Activated CD4-positive, alpha-beta T cell treated with anti-CD3 and anti-CD28 coated beads, Interleukin-2, amount 50 U/mL, for 48 hours (primary cell): ENCODE measurements at regions not wholly inside any gene's neighbourhood (a gene's known extent, or its start where the extent isn't known, plus 50 kb on each side); places are given as distances from the start of the nearest gene placed in this dataset.
"Not testable (repeated sequence)": the region's sequence is repeated elsewhere in the genome, so short reads cannot be mapped to it uniquely, and the experiment has no call there.

ENCODE experiments used
- DNase-seq, 2 experiments: peaks; one replicate each; pipeline ENCODE4 v3.0.0-alpha.2; 2020

DNA sequence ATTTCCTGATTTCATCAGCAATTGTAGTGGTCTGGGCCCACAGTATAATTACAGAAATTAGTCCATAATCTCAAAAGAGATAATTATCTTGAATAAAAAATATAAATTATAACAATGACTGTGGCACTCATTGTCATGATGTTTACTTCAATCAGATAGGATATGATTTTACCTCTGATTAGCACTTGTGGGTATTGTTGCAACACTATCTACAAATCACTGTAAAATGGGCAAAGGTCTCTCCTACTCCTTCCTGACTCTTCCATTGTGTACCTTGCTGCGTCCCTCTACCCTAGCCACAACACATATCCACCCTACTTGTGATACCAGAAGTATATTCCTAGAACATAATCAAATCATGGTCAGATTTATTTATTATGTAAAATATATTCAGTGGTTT is 200.9 kb upstream of the TRIB2 start:
- no peak for DNase-seq

DNA sequence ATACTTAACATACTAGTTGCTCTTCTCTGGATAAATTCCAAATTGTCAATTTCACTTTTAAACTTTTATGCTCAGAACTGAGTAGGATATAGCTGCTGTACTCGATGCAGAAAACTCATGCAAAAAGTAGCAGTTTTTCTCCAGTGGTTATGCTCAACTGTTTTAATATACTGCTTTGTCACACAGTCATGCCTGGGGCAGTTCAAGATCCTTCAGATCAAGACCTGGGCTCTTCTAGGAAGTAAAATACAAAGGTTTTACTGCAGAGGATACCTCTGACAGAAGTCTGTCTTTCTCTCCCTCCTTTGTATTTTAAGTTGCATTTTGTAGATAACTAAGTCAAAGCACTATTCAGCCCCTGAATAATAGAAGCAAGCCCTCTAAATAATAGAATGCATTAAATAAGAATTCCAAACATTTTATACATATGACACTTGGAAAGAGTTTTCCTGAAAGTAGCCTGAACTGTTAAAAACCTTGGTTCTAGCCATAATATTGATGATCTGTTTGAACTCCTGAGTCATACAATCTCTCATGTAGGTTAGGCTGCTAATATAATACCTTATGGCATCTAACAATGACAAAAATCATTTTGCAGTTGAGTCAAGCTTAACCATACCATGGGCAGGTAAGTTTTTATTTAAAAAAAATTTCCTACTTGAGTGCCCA is 183.3 kb upstream of the TRIB2 start:
- DNase-seq: no peak

DNA sequence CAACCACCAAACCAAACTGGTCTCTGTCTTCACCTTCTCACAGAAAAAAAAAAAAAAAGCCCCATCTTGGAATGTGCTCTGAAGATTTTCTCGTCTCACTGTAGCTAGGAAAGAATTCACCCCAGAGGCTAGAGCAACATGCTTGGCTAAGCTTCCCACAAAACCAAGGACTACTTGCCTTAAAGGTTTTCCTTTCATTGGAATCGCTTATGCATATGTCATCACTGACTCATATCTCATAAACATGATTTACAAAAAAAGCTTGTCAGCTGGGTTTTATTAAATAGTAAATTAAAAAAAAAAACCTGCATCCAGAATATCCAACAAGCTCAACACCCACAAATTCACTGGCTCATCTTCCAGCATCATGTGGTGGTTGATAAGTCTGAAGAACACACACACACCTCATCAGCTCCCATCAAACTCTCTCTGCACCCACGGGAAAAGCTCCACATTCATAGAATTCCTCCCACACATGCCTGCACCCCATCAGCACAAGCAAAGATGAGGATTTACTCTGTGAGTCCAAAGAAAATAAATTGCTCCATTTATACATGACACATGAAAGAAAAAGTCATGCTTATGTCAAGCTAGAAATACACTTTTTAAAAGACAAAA is 182.0 kb upstream of the TRIB2 start:
- DNase-seq: no peak

DNA sequence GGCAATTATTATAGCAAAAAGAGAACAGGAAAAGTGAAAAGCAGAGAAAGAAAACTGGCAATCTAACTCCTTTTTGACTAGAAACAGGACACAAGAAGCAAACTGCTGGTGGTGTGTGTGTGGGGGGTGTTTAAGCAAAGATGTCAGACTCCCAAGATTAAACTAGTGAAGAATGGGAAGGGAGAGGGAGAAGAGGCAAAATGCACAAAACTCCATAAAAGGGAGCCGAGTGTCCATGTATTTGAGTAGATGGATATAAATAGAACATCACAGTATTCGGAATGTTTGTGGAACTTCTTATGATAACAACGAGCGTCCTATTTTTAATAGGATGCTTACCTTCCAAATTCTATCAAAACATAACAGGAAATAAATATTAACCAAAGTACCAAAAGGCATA is 179.8 kb upstream of the TRIB2 start:
- DNase-seq: no peak

- DNase-seq: no peak
Observed at GRCh38 chr2:12538138-12538694, 178.5 kb upstream of the TRIB2 start.

- DNase-seq: no peak
Observed at GRCh38 chr2:12539336-12539735, 177.4 kb upstream of the TRIB2 start.

- no peak for DNase-seq
Observed at GRCh38 chr2:12539776-12540562, 176.8 kb upstream of the TRIB2 start.

- no peak for DNase-seq
Observed at GRCh38 chr2:12543076-12543977, 173.4 kb upstream of the TRIB2 start.

DNA sequence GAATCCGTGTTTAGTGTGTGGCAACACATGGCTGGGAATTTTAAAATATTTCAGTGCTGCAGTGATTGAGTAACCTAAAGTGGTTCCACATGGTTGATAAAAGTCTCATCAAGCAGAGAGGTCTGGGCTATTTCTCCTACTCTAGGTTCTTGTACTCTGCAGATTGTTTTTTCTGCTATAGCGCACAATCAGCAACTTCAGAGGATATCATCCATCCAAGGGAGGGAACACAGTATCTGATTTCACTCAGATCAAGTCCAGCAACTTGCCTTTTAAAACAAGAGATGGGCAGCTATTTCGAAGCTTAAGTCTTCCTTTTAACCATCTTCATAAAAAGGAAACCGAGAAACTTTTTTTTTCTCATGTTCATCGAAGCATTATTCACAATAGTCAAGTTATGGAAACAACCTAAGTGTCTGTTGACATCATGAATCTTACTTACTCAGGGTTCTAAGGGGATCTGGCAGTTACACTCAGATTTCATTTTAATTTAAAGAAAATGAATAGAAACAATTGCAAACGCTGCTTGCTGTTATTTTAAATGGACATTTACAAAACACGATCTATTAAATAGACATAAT is 172.7 kb upstream of the TRIB2 start:
- no peak for DNase-seq

DNA sequence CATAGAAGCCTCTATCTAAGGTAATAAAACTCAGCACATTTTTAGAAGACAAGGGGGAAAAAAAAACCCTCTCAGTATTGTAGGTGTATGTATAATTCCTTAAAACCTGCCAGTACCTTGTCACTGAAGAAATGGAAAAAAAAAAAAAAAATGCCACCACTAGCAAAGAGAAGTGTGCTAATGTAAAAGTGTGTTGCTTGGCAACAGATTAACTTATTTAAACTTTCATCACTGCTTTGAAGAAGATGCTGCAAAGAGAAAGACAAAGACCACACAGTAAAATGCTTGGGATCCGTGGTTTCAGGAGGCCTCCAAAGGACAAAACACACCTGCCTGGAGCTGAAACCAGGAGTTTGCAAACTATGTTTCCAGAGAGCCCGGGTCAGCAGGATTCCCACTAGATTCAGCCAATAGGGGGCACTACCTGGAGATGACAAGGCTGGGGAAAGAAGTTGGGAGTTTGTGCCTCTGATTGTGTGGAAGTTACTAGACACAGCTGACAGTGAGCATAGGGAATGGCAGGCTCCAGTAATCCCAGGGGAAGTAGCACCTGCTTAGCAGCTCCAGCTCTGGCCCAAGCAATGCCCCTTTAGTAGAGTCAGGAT is 169.1 kb upstream of the TRIB2 start:
- DNase-seq: no peak

DNA sequence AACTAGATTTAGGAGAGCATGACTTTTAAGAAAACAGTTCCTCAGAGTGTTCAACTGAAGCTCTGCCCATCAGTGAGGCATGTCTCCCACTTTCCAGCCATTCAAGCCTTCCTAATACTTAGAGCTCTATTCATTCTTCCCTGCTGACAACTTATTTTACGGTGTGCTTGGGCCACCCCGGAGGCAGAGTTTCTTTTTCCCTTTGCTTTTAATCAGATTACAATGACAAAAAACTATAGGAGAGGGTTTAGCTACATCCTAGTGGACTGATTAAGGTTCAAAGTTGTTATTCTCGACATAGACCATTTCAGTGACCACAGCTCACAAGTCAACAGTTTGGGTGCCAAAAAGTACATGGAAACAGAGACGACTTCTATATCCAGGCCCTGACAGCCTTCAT is 167.8 kb upstream of the TRIB2 start:
- no peak for DNase-seq

GRCh38 chr2:12549641-12550040 is 167.1 kb upstream of the TRIB2 start:
- no peak for DNase-seq

DNA sequence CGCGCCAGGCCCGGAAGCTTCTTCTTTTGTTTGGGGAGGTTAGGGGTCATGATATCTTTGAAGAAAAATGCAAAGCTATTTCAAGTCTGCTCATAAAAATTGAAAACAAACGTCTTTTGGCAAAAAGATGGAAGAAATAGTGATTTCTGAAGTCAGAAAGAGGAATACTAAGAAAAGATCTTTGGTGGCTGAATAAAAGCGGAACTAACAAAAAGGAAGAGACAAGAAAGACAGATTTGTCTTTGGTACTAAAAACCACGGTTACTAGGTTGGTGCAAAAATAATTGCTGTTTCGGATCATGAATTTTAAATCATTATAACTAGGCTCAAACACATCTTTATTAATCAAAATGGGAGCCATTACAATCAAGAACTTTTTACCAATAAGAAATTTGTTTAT is 164.6 kb upstream of the TRIB2 start:
- no peak for DNase-seq

DNA sequence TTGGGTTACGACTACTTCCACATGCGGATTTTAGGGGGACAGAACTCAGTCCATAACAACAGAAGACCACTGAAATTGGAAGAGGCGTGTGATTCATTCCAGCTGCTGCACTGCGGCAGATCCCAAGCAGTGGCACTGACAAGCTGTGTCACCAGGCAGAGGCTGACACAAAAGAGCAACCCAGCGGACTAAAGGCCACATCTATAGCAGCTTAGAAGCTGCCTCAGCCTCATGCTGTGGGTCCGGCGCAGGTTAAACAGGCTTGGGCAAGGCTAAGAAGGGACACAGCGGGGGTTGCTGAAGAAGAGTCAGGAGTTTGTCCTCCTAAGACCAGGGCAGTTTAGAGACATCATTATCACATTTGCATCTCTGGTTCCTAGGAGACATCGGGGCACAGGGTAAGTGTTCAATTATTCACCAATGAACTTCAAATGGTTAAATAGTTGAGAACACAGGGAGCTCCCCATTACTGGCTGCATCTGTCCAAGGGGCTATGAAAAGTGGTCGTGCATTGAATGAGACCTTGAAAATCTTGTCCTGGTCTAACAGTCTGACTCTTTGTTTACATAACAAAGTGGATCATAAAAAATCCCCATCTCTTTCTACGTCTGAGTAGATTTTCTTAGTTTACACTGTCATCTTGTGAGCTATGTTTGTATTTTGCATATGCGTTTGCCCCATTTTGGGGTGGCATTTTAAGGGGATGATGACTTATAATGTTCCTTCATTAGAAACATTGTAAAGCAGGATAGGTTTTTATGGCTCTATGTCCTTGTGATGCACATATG is 162.3 kb upstream of the TRIB2 start:
- no peak for DNase-seq

DNA sequence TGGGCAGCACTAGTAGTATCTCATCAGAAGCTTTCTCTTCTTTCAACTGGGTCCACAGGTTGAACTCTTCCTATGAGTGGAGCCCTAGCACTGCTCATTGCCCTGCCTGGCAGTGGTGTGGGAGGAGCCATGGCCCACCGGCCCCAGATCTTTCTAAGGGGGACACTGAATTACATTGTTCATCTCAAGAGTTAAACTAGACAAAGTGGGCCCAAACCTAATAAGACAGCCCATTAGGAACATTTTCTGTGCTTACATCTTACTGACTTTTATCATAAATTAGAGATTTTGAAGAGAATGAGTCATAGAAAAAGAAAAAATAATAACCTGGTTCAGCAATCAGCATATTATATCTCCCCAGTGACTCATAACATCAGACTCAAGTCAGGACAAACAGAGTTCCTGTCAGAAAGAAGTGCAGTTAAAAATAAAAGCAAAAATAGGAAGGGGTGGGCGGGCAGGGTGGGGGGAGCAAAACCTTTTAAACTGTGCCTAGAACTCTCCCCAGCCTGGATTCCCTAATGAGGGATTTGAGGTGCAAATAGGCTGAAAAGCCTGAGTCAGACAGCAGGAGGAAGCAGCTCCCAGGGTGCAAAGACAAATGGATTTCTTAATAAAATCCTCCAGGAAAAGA is 161.6 kb upstream of the TRIB2 start:
- peak; percentile 32 to 41 for DNase-seq

GRCh38 chr2:12556762-12557161 is 160.0 kb upstream of the TRIB2 start:
- peak in 1 of 2 experiments; percentile 9 for DNase-seq

GRCh38 chr2:12557688-12558087 is 159.0 kb upstream of the TRIB2 start:
- no peak for DNase-seq

GRCh38 chr2:12558519-12558918 is 158.2 kb upstream of the TRIB2 start:
- DNase-seq: no peak

DNA sequence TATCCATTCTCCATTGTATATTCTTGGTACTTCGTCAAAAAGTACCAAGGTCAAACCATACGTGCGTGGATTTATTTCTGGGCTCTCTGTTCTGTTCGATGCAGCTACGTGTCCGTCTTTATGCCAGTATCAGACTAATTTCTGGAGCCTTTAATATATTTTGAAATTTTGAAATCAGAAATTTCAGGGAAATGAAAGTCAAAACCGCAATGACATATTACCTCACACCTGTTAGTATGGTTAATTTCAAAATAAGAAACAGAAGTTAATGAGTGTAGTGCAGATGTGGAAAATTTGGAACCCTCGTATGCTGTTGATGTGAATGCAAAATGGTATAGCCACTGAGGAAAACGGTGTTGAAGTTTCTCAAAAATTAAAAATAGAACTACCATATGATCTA is 156.1 kb upstream of the TRIB2 start:
- DNase-seq: no peak

- no peak for DNase-seq
Observed at GRCh38 chr2:12567411-12567810, 149.3 kb upstream of the TRIB2 start.

DNA sequence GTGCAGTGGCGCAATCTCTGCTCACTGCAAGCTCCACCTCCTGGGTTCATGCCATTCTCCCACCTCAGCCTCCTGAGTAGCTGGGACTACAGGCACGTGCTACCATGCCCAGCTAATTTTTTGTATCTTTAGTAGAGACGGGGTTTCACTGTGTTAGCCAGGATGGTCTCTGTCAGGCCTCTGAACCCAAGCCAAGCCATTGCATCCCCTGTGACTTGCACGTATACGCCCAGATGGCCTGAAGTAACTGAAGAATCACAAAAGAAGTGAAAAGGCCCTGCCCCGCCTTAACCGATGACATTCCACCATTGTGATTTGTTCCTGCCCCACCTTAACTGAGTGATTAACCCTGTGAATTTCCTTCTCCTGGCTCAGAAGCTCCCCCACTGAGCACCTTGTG is 147.2 kb upstream of the TRIB2 start:
- not testable (repeated sequence) for DNase-seq
